Activated naive CD8-positive, alpha-beta T cell treated with anti-CD3 and anti-CD28 coated beads for 36 hours (primary cell): ENCODE measurements at regions not wholly inside any gene's neighbourhood (a gene's known extent, or its start where the extent isn't known, plus 50 kb on each side); places are given as distances from the start of the nearest gene placed in this dataset.
"Not testable (repeated sequence)": the region's sequence is repeated elsewhere in the genome, so short reads cannot be mapped to it uniquely, and the experiment has no call there.

Experiments
- DNase-seq: peaks from one replicate; pipeline ENCODE4 v3.0.0; 2021
- H3K27ac Mint-ChIP-seq: one replicate; pipeline ENCODE4 v1.8.0; 2022; ENCODE audit warnings: mild to moderate bottlenecking, moderate library complexity, mixed read lengths
- H3K27me3 Mint-ChIP-seq: one replicate; pipeline ENCODE4 v1.8.0; 2022; ENCODE audit warnings: mild to moderate bottlenecking, mixed read lengths
- H3K36me3 Mint-ChIP-seq: one replicate; pipeline ENCODE4 v1.8.0; 2021; ENCODE audit warnings: mild to moderate bottlenecking, mixed read lengths
- H3K4me1 Mint-ChIP-seq: one replicate; pipeline ENCODE4 v1.8.0; 2021; ENCODE audit warnings: mixed read lengths
- H3K4me3 Mint-ChIP-seq: one replicate; pipeline ENCODE4 v1.8.0; 2022; ENCODE audit warnings: mild to moderate bottlenecking, moderate library complexity, mixed read lengths
- H3K9me3 Mint-ChIP-seq: one replicate; pipeline ENCODE4 v1.8.0; 2022; ENCODE audit warnings: mixed read lengths

GRCh38 chr5:124022966-124023365 lies 511.0 kb downstream of the CSNK1G3 start:
- peaks cover 9% of the 10 kb centered on the region for H3K9me3 Mint-ChIP-seq
- H3K4me3 Mint-ChIP-seq = no peak overlapping the region
- H3K27ac Mint-ChIP-seq = no peak overlapping the region

GRCh38 chr5:124021776-124022175 lies 509.8 kb downstream of the CSNK1G3 start:
- no peaks in the 10 kb centered on the region for H3K4me1 Mint-ChIP-seq
- H3K27ac Mint-ChIP-seq = no peak overlapping the region
- peaks cover 9% of the 10 kb centered on the region for H3K9me3 Mint-ChIP-seq
- no peaks in the 10 kb centered on the region for H3K27me3 Mint-ChIP-seq
- H3K36me3 Mint-ChIP-seq = no peaks in the 10 kb centered on the region
- no peak for DNase-seq
- H3K4me3 Mint-ChIP-seq = no peak overlapping the region

More at GRCh38 chr5:124022966-124023365, 511.0 kb downstream of the CSNK1G3 start:
- H3K27me3 Mint-ChIP-seq = no peaks in the 10 kb centered on the region
- H3K36me3 Mint-ChIP-seq = no peaks in the 10 kb centered on the region
- no peak for DNase-seq
- H3K4me1 Mint-ChIP-seq = no peaks in the 10 kb centered on the region

GRCh38 chr5:124021066-124021641 lies 509.2 kb downstream of the CSNK1G3 start:
- Mint-ChIP-seq H3K27me3 (no peaks in the 10 kb centered on the region), H3K27ac (no peak overlapping the region), H3K4me1 (no peaks in the 10 kb centered on the region), H3K9me3 (peaks cover 9% of the 10 kb centered on the region), H3K4me3 (no peak overlapping the region), H3K36me3 (no peaks in the 10 kb centered on the region)
- DNase-seq = no peak

DNA sequence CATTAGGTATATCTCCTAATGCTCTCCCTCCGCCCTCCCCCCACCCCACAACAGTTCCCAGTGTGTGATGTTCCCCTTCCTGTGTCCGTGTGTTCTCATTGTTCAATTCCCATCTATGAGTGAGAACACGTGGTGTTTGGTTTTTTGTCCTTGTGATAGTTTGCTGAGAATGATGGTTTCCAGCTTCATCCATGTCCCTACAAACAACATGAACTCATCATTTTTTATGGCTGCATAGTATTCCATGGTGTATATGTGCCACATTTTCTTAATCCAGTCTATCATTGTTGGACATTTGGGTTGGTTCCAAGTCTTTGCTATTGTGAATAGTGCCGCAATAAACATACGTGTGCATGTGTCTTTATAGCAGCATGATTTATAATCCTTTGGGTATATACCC lies 505.3 kb downstream of the CSNK1G3 start:
- H3K4me3 Mint-ChIP-seq, H3K9me3 Mint-ChIP-seq, H3K27me3 Mint-ChIP-seq, H3K27ac Mint-ChIP-seq, DNase-seq, H3K36me3 Mint-ChIP-seq, H3K4me1 Mint-ChIP-seq: not testable (repeated sequence)

GRCh38 chr5:124007675-124008398 lies 495.9 kb downstream of the CSNK1G3 start:
- no peaks in the 10 kb centered on the region for H3K4me1 Mint-ChIP-seq
- no peak overlapping the region for H3K4me3 Mint-ChIP-seq
- no peak overlapping the region for H3K27ac Mint-ChIP-seq
- DNase-seq = no peak
- peaks cover 11% of the 10 kb centered on the region for H3K9me3 Mint-ChIP-seq
- no peaks in the 10 kb centered on the region for H3K27me3 Mint-ChIP-seq
- no peaks in the 10 kb centered on the region for H3K36me3 Mint-ChIP-seq

- H3K9me3 Mint-ChIP-seq = no peaks in the 10 kb centered on the region
- H3K27me3 Mint-ChIP-seq = no peaks in the 10 kb centered on the region
- no peak overlapping the region for H3K4me3 Mint-ChIP-seq
- no peak overlapping the region for H3K27ac Mint-ChIP-seq
- no peaks in the 10 kb centered on the region for H3K36me3 Mint-ChIP-seq
- no peak for DNase-seq
- H3K4me1 Mint-ChIP-seq = no peaks in the 10 kb centered on the region
Observed at GRCh38 chr5:124001036-124001615, 489.1 kb downstream of the CSNK1G3 start.

DNA sequence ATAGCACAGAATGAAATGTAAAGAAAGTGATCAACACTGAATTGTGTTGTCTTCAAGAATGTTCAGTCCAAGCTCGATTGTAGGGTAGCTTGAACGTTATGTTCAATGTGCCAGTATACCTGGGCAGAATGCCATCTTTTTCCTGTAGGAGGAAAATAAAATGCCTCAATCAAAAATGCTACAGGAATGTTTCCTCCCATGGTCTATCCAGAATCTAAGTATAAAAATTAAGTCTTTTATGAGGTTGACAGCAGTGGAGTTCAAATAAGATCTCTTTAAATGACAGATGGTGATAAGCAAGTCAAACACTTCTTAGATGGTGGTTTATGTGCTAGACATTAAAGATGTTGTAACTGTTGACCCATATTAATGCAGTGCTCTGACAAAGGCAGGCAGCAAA lies 488.6 kb downstream of the CSNK1G3 start:
- H3K36me3 Mint-ChIP-seq = no peaks in the 10 kb centered on the region
- peaks cover 1% of the 10 kb centered on the region for H3K9me3 Mint-ChIP-seq
- no peaks in the 10 kb centered on the region for H3K27me3 Mint-ChIP-seq
- no peaks in the 10 kb centered on the region for H3K4me1 Mint-ChIP-seq
- H3K4me3 Mint-ChIP-seq = no peak overlapping the region
- no peak for DNase-seq
- no peak overlapping the region for H3K27ac Mint-ChIP-seq

- Mint-ChIP-seq H3K27me3 (no peaks in the 10 kb centered on the region), H3K9me3 (peaks cover 1% of the 10 kb centered on the region), H3K4me1 (no peaks in the 10 kb centered on the region), H3K27ac (no peak overlapping the region), H3K36me3 (no peaks in the 10 kb centered on the region), H3K4me3 (no peak overlapping the region)
- DNase-seq = no peak
Observed at GRCh38 chr5:123997462-123998215, 485.7 kb downstream of the CSNK1G3 start.

- Mint-ChIP-seq H3K4me3 (no peak overlapping the region), H3K27ac (no peak overlapping the region), H3K4me1 (no peaks in the 10 kb centered on the region), H3K27me3 (no peaks in the 10 kb centered on the region), H3K9me3 (peaks cover 1% of the 10 kb centered on the region), H3K36me3 (no peaks in the 10 kb centered on the region)
- no peak for DNase-seq
Observed at GRCh38 chr5:123997064-123997461, 485.1 kb downstream of the CSNK1G3 start.

DNA sequence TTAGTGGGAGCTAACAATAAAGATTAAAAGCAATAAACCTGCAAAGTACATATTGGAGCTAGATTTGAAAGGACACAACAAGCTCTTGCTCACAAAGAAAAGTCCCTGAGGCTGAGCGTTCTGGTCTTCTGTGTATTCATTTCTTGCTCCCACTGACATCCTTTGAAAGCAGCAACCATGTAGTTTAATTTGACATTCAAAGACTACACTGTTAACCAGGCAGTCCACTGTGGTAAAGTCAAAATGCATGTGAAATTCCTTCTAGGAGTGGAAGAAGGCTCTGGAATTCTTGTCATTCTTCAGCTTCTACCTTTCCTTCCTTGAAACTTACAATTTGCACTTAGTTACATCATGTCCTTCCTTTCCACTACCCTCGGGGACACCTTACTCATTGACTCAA lies 480.7 kb downstream of the CSNK1G3 start:
- no peak overlapping the region for H3K27ac Mint-ChIP-seq
- peaks cover 1% of the 10 kb centered on the region for H3K9me3 Mint-ChIP-seq
- no peak overlapping the region for H3K4me3 Mint-ChIP-seq
- no peaks in the 10 kb centered on the region for H3K4me1 Mint-ChIP-seq
- DNase-seq = no peak
- H3K36me3 Mint-ChIP-seq = no peaks in the 10 kb centered on the region
- no peaks in the 10 kb centered on the region for H3K27me3 Mint-ChIP-seq

- Mint-ChIP-seq H3K4me1 (peaks cover 2% of the 10 kb centered on the region), H3K9me3 (peaks cover 6% of the 10 kb centered on the region), H3K27me3 (no peaks in the 10 kb centered on the region), H3K36me3 (no peaks in the 10 kb centered on the region), H3K4me3 (no peak overlapping the region), H3K27ac (no peak overlapping the region)
- DNase-seq = no peak
Observed at GRCh38 chr5:123987956-123988355, 476.0 kb downstream of the CSNK1G3 start.

DNA sequence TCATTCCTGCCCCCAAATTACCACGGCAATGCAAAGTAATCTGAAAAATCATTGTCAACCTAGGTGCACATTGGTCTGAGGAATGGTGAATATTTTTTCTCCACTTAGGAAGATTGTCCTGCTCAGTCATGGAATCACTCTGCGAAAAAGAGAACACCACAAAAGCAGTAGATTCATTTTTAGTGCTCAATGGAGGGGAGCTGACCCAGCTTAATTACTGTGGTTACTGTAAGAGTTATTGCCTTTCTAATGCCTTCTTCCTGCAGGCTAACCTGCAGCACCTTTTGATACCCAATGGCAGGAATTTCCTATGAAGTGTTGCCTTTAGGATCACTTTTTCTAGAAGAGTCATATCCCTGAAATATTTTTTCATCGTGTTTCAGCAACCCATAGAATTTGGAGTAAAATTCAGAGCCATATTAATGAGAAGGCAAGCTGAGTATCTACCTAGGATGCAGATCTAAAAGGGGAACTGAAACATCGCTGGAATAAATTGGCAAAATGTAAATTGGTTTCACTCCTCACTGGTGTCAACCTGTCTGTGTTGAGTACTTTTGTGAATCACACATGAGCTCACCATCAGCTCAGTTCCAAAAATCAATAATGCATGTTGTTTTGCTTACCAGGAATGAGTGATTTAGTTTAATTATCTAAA lies 464.5 kb downstream of the CSNK1G3 start:
- no peak for DNase-seq
- Mint-ChIP-seq H3K4me3 (no peak overlapping the region), H3K36me3 (no peaks in the 10 kb centered on the region), H3K4me1 (no peaks in the 10 kb centered on the region), H3K27ac (no peak overlapping the region), H3K27me3 (no peaks in the 10 kb centered on the region), H3K9me3 (no peaks in the 10 kb centered on the region)

DNA sequence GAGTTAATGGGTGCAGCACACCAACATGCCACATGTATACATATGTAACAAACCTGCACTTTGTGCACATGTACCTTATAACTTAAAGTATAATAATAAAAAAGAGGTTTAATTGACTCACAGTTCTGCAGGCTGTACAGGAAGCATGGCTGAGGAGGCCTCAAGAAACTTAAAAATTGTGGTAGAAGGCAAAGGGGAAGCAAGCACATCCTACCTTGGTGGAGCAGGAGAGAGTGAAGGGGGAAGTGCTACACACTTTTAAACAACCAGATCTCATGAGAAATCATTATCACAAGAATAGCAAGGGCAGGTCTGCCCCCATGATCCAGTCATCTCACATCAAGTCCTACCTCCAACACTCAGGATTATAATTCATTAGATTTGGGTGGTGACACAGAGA lies 463.5 kb downstream of the CSNK1G3 start:
- not testable (repeated sequence) for H3K4me1 Mint-ChIP-seq, DNase-seq, H3K9me3 Mint-ChIP-seq, H3K36me3 Mint-ChIP-seq, H3K4me3 Mint-ChIP-seq, H3K27me3 Mint-ChIP-seq, H3K27ac Mint-ChIP-seq

DNA sequence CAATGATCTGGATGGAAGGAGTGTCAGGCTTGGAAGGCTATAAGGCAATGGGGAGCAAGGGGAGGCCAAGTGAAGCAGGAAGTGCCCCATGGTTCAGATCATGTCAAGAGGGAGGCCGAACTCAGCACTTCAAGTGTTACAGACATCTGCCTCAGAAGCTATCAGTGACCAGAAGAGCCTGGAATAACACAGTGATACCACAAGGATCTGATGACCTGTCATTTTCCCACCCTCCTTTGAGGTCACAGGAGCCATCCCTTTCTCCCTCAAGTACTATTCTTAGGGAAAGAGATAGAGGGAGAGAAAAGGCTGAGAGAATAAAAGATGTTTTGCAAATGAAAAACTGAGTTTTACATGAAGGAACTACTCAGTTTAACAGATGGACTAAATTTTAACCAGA lies 454.8 kb downstream of the CSNK1G3 start:
- DNase-seq = no peak
- H3K36me3 Mint-ChIP-seq = no peaks in the 10 kb centered on the region
- H3K27ac Mint-ChIP-seq = no peak overlapping the region
- H3K4me3 Mint-ChIP-seq = no peak overlapping the region
- H3K27me3 Mint-ChIP-seq = no peaks in the 10 kb centered on the region
- no peaks in the 10 kb centered on the region for H3K4me1 Mint-ChIP-seq
- no peaks in the 10 kb centered on the region for H3K9me3 Mint-ChIP-seq

GRCh38 chr5:123965626-123966025 lies 453.6 kb downstream of the CSNK1G3 start:
- DNase-seq = no peak
- Mint-ChIP-seq H3K36me3 (no peaks in the 10 kb centered on the region), H3K4me1 (no peaks in the 10 kb centered on the region), H3K9me3 (no peaks in the 10 kb centered on the region), H3K4me3 (no peak overlapping the region), H3K27me3 (no peaks in the 10 kb centered on the region), H3K27ac (no peak overlapping the region)
